Activated CD4-positive, alpha-beta T cell treated with anti-CD3 and anti-CD28 coated beads for 4 hours (primary cell): ENCODE measurements at regions not wholly inside any gene's neighbourhood (a gene's known extent, or its start where the extent isn't known, plus 50 kb on each side); places are given as distances from the start of the nearest gene placed in this dataset.

ENCODE experiments used
- DNase-seq, 2 donors: peaks; one replicate each; pipeline ENCODE4 v3.0.0-alpha.2; 2020

DNA sequence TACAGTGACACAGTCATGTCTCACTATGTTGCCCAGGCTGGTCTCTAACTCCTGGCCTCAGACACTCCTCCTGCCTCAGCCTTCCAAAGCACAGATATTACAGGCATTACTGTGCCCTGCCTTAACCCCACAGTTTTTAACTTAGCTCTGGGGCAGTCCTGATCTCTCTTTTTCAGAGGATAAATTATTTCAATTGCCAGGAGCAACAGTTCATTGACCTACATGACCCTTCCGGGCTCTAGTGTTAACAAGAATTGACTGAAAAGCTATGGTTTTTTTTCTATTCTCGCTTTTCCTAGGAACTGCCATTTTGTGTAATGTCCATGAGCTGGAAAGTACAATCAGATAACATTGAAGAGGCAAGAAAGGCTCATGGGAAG is 92.8 kb downstream of the HNRNPLL start:
- DNase-seq, result no peak

DNA sequence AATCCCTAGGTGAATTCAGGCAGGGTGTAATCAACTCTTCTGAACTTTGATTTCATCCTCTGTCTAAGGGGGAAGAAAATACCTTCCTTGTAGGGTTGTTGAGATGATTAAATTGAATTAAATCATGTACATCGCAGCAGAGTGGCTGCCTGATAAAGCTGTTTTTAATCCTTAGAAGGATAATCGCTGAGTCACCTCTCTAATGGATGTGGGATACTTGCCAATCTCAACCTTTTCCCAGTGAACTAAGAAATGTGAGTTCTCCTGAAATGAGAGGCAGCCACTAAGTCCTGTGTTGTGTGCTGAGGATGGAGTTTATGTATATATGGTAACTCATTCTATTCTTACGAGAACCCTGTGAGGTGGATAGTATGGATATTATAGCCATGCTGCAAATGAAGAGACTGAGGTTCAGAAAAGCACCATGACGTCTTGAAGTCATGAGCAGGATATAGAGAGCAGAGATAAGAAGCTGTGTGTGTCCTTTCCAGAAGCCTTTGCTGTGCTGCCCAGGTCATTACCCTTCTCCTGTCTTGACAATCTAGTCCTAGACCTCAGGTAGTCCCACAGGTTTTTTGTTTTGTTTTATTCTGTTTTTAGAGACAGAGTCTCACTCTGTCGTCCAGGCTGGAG is 93.3 kb downstream of the HNRNPLL start:
- no peak for DNase-seq

GRCh38 chr2:38508311-38509039 is 94.3 kb downstream of the HNRNPLL start:
- DNase-seq, result peak; percentile 80 to 85

GRCh38 chr2:38507712-38508111 is 95.0 kb downstream of the HNRNPLL start:
- no peak for DNase-seq

GRCh38 chr2:38505779-38506178 is 96.9 kb downstream of the HNRNPLL start:
- no peak for DNase-seq

GRCh38 chr2:38504169-38504568 is 98.6 kb downstream of the HNRNPLL start:
- DNase-seq, result no peak

DNA sequence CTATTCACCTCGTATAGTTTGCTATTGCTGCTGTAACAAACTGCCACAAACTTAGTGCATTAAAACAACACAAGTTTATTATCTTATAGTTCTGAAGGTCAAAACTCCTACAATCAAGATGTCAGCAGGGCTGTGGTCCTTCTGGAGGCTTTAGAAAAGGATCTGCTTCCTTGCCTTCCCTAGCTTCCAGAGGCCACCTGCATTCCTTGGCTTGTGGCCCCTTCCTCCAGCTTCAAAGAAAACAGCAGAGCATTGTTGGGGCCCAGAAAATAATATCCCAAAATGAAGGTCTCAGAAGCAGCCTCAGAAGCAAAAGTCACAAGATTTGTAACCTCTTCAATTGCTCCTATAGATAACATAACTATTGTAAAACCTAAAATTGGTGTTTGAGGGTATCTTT is 100.6 kb downstream of the HNRNPLL start:
- no peak for DNase-seq

GRCh38 chr2:38500283-38500634 is 102.5 kb downstream of the HNRNPLL start:
- no peak for DNase-seq

DNA sequence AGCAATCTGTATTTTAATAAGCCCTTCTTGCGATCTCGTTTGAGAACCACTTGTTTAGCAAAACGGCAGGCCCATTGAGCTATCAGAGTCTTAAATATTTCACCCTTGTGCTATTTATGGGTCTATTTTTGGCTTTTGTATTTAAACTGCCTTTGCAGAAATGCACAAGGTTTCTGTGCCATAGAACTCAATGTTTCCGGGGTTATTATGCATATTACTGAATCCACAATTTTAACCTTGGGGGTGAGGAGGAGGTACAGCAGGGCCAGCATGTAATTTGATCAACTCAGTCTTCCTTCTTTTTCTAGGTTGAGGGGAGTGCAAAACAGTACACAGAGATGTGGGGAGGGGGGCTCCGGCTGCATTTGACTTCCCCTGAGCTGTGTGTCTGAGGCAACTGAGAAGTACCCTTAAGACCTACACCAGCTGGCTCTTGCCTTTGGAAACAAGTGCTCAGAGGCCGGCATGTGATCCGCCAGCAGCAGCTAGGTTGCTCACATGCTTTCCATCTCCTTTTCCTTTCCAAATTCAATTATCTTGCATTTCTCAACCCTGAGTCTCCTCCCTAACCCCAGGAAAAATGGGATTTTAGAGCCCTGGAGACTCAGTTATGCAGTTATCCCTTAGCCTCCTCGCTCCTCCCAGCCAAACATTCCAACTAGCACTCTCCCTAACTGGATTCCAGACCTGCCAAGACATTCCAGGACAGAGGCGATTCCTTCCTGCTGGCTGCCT is 103.0 kb downstream of the HNRNPLL start:
- no peak for DNase-seq

DNA sequence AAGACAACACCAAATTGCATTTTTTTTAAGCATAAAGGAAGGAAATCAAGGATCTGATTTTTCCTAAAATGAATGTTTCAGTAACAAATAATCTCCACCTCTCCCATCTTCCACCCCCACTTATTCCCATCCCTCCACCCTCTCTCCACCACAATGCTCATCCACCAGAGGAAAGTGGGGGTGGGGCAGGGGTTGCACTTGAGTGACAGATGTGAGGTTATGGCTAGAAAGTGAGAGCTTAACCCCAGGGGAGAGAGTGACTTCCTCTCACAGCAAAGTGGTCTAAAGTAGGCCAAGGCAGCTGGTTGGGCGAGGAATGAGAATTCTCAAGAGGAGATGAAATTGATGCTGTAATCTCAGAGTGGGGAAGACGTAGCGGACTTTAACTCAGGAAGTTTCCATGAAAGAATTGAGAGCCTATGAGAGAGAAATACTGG is 104.7 kb downstream of the HNRNPLL start:
- no peak for DNase-seq

GRCh38 chr2:38497670-38498037 is 105.1 kb downstream of the HNRNPLL start:
- no peak for DNase-seq

DNA sequence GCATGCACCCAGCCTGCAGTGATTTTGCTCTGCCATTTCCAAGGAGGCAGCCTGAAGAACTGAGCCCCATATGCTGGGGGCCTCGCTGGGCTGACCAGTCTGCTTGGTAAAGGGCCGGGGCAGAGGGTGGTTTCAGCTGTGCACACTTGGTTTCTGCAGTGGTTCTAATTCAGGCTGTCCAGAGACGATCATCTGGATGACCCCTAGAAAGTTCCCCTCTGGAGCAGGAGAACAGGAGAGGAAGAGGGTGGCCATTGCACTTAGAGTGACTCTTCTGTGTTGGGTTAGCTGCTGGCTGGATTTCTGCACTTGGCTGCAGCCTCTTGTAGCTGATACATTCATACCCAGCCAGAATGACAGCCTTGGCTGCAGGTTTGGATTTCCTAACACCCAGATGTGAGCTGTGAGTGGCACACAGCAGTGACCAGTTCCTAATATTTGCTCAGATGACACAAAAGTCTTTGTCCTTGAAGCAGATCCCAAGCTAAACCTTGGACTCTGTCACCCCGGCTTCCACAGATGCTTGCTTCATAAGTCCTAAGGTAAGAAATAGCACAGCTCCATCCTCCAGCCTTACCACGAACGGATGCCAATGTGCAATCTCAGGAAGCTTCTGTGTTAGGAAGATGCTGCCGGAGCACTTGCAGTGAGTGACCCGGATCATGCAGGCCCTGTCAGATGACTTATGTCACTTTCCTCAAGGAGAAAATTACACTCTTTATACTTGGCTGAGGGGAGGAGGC is 105.6 kb downstream of the HNRNPLL start:
- no peak for DNase-seq

GRCh38 chr2:38495880-38496279 is 106.8 kb downstream of the HNRNPLL start:
- no peak for DNase-seq

GRCh38 chr2:38494394-38494793 is 108.3 kb downstream of the HNRNPLL start:
- DNase-seq, result no peak

DNA sequence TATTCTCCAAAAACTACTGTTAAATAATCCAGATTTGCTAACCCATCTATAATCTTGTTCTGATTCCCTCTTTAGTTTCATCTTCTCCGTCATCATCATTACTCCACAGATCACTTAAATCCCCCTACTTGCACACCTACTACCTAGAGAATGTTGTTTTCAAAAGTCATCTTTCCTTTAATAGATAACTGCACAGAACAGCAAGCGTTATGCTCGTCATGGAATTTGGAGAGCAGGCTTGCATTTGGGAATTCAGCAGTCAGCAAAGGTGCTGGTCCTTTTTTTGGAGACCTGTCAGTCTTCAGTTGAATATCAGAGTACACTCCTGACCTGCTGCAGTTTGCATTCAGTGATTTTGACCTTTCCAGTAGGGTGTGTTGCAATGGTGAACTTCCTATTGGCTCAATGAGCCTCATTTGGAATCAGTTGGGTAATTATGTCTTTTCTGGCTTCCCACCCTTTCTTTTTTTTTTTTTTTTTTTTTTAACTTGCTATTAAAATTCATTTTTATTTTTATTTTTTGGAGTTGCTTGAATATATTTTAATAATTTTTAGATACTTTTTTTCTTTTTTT is 110.6 kb downstream of the HNRNPLL start:
- DNase-seq, result no peak

DNA sequence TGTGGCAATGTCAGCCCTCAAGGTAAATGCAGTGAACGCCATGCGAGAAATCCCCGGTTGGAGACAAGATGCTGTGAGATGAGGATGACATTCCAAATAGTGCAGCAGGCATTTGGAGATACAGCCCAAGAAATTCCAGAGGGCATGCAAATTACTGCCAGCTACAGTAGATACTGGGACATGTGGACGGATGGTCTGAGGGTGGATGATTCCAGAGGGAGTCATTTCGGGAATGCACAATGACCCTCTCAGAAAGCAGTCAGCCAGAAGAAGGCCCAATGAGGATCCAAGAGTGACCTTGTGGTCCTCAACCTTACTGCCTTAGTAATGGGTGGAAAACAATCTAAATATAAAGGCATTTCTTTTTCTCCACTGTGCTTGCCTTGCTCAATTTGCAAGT is 111.3 kb downstream of the HNRNPLL start:
- no peak for DNase-seq

GRCh38 chr2:38489846-38490245 is 112.8 kb upstream of the ATL2 start:
- no peak for DNase-seq

DNA sequence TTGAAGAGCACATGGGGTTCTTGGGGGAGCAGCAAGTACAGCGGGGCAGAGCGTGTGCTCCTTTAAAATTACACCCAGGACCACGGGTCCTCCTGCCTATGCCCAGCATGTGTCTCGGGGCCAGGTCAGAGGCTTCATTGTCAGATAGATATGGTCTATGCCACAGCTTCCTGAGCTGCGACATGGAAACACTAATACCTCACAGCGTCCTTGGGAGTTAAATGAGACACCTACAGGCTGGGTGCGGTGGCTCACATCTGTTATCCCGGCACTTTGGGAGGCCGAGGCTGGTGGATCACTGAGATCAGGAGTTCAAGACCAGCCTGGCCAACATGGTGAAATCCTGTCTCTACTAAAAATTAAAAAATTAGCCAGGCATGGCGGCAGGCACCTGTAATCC is 110.8 kb upstream of the ATL2 start:
- DNase-seq, result no peak

DNA sequence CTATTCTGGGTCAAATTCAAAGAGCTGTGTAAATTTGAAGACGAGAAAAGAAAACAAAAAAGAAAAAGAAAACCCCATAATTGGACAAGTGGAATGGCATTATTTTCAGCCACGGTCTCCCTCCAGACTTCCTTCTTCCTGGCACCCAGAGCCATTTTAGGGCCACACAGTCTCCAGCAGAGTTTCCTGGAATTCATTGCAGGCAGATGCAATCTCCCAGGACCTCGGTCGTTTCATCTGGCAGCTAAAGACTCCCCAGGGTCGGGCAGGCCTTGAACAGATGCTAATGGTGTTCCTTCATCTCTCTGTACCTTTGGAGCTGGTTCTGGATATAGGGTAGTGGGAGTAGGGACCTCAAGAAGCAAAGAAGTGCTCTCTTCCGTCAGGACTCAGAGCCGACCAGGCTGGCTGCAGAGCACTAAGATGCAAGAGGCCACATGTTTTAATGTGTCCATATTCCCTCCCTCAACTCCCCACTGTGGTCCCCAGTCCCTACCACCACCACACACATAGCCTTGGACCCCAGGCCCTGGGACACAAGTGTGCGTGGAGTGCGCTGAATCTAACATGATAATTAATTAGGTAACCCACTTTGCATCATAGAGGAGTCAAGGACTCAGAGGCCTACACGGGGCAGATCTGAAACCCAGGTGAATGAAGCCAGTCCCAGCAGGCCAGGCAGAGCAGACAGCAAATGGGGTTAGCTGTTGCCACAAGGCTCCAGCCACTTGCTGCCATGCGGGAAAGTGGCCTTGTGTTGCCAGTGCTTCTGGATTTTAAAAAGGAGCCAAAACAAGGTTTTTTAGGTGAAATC is 109.3 kb upstream of the ATL2 start:
- DNase-seq, result no peak

DNA sequence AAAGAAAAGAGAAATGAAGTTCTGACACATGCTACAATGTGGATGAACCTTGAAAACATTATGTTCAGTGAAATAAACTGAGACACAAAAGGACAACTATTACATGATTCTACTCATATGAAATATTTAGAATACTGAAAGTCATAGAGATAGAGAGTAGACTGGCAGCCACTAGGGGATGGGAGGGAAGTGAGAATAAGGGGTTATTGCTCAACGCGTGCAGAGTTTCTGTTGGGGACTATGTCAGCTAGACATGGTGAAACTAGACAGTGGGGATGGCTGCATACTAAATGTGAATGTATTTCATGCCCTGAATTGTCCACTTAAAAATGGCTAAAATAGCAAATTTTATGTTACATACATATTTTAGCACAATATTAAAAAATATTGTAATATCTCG is 108.7 kb upstream of the ATL2 start:
- no peak for DNase-seq

GRCh38 chr2:38484957-38485356 is 107.9 kb upstream of the ATL2 start:
- DNase-seq, result no peak

DNA sequence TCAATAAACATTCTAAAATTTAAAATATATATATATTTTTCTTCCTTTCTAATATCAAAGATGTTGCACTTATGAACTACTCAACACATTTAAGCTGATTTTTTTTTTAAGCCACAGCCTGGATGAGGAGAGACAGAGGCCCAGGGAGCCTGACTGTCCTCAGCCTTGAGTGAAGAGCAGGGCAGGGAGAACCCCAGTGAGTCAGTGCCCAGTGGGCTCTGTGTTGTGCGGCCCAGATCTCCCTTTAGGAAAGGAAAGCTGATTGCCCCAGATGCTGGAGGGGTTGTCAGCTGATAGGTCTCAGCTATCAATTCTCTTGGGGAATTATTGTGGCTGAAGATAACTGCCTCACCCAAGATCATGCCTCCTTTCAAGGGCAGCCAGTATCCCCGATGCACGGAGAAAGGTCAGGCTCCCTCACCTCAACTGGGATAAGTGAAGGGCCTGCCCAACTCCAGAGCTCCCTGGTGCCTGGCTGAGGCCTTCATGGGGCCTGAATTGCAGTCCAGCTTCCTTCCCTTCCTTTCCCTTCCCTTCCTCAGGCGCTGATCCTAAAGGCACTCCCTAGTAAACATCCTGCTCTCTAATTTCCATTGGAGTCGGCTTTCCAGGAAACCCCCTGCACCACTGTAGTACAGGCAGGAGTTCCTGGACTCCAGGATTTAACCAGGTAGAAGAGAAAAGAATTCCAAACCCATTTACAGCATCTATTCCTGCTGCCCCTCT is 106.9 kb upstream of the ATL2 start:
- DNase-seq, result no peak
